SJSA1 (cell line): ENCODE measurements at regions not wholly inside any gene's neighbourhood (a gene's known extent, or its start where the extent isn't known, plus 50 kb on each side); places are given as distances from the start of the nearest gene placed in this dataset.
"Not testable (repeated sequence)": the region's sequence is repeated elsewhere in the genome, so short reads cannot be mapped to it uniquely, and the experiment has no call there.

ENCODE experiments used
- DNase-seq, 2 experiments: peaks; one replicate each; pipeline ENCODE4 v3.0.0-alpha.2; 2015 to 2020; ENCODE audit warnings: low spot score in 2 of 2, low read depth in 1 of 2
- H3K27ac ChIP-seq: fragments of 250-450 bp; sonication (Bioruptor Pico); 2 replicates; pipeline ENCODE4 v1.5.1; 2020; ENCODE audit warnings: mild to moderate bottlenecking, moderate library complexity
- H3K27me3 ChIP-seq: fragments of 250-450 bp; sonication (Bioruptor Pico); replicated peaks from 2 replicates; pipeline ENCODE4 v1.5.1; 2020; ENCODE audit warnings: mild to moderate bottlenecking, moderate library complexity
- H3K36me3 ChIP-seq: fragments of 250-450 bp; sonication (Bioruptor Pico); 2 replicates; pipeline ENCODE4 v1.5.1; 2020; ENCODE audit warnings: mild to moderate bottlenecking
- H3K4me1 ChIP-seq: fragments of 250-450 bp; sonication (Bioruptor Pico); replicated peaks from 2 replicates; pipeline ENCODE4 v1.6.1; 2021; ENCODE audit warnings: mild to moderate bottlenecking
- H3K4me3 ChIP-seq: fragments of 250-450 bp; sonication (Bioruptor Pico); 2 replicates; pipeline ENCODE4 v1.5.1; 2020; ENCODE audit warnings: mild to moderate bottlenecking
- H3K9me3 ChIP-seq: fragments of 250-450 bp; sonication (Bioruptor Pico); replicated peaks from 2 replicates; pipeline ENCODE4 v1.5.1; 2020; ENCODE audit warnings: mild to moderate bottlenecking

DNA sequence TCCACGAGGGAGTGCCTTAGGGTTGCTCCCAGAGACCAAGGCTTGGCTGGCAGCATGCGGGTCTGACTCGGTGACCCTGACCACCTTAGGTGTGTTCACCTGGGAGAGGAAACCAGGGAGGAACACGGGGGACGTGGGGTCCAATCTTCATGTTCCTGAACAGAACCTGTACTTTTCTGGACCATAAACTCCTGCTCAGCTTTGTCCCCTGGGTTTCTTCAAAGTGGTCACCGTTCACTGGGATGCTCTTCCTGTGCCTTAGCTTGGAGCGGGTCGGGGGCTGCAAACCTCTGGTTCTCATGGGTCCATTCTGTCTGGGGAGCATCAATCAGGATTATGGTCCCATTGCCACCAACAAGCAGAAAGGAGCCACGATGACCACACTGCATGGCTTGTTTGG lies 333.5 kb downstream of the QKI start:
- H3K4me3 ChIP-seq = no peak overlapping the region
- DNase-seq = no peak

GRCh38 chr6:163747058-163747457 lies 332.5 kb downstream of the QKI start:
- not testable (repeated sequence) for H3K36me3 ChIP-seq, H3K4me3 ChIP-seq, H3K27ac ChIP-seq, H3K9me3 ChIP-seq, H3K27me3 ChIP-seq
- H3K4me1 ChIP-seq = peaks cover 24% of the 10 kb centered on the region
- DNase-seq = peak in 1 of 2 experiments; percentile 10

More for the DNA sequence above, 333.5 kb downstream of the QKI start:
- peaks cover 24% of the 10 kb centered on the region for H3K4me1 ChIP-seq
- no peaks in the 10 kb centered on the region for H3K9me3 ChIP-seq
- H3K36me3 ChIP-seq = no peaks in the 10 kb centered on the region
- H3K27me3 ChIP-seq = no peaks in the 10 kb centered on the region
- no peak overlapping the region for H3K27ac ChIP-seq

- Histone ChIP-seq H3K27me3 (no peaks in the 10 kb centered on the region), H3K4me3 (no peak overlapping the region), H3K9me3 (no peaks in the 10 kb centered on the region), H3K36me3 (no peaks in the 10 kb centered on the region), H3K27ac (peak overlapping the region; percentile 51), H3K4me1 (peaks cover 24% of the 10 kb centered on the region)
- peak; percentile 95 to 96 for DNase-seq
Observed at GRCh38 chr6:163745536-163746400, 331.2 kb downstream of the QKI start.

- Histone ChIP-seq H3K4me3 (no peak overlapping the region), H3K36me3 (no peaks in the 10 kb centered on the region), H3K4me1 (peaks cover 34% of the 10 kb centered on the region), H3K27ac (no peak overlapping the region), H3K27me3 (no peaks in the 10 kb centered on the region), H3K9me3 (no peaks in the 10 kb centered on the region)
- DNase-seq = peak in 1 of 2 experiments; percentile 35
Observed at GRCh38 chr6:163744256-163744925, 329.9 kb downstream of the QKI start.

- Histone ChIP-seq H3K4me1 (peaks cover 40% of the 10 kb centered on the region), H3K27ac (no peak overlapping the region), H3K4me3 (no peak overlapping the region), H3K9me3 (no peaks in the 10 kb centered on the region), H3K36me3 (no peaks in the 10 kb centered on the region), H3K27me3 (no peaks in the 10 kb centered on the region)
- peak in 1 of 2 experiments; percentile 35 for DNase-seq
Observed at GRCh38 chr6:163743796-163744195, 329.3 kb downstream of the QKI start.

DNA sequence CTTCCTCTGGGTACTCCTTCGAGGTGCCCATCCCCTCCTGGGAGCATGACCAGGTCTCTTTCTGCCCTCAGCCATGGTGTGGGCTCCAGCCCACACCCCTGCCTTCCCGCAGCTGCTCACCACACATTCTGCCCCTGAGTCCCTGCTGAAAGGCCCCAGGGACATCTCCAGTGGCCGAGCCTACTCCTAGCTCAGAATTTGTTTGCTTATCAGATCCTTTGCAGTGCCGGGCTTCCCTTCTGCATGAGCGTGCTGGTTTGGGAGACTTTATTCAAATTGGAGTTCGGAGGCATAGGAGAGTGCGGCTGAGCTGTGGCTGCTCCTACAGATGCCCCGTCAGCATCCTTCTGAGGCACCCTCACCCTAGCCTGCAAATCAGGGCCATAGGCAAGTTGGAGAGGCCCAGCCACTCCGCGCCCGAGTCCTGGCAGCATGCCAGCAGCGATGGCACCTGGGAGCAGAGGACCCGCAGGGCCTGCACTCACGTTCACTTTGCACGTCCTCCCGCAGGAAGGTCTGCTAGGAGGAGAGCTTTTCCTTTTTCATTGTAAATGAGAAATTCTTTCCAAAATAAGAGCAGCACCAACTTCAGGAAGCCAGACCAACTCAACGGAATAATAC lies 327.3 kb downstream of the QKI start:
- Histone ChIP-seq H3K27ac (no peak overlapping the region), H3K27me3 (no peaks in the 10 kb centered on the region), H3K4me3 (no peak overlapping the region), H3K9me3 (no peaks in the 10 kb centered on the region), H3K36me3 (no peaks in the 10 kb centered on the region), H3K4me1 (peaks cover 55% of the 10 kb centered on the region)
- DNase-seq = no peak

GRCh38 chr6:163741342-163741741 lies 326.8 kb downstream of the QKI start:
- no peaks in the 10 kb centered on the region for H3K36me3 ChIP-seq
- H3K4me1 ChIP-seq = peaks cover 51% of the 10 kb centered on the region
- H3K4me3 ChIP-seq = no peak overlapping the region
- H3K27ac ChIP-seq = no peak overlapping the region
- H3K27me3 ChIP-seq = no peaks in the 10 kb centered on the region
- DNase-seq = no peak
- no peaks in the 10 kb centered on the region for H3K9me3 ChIP-seq

- no peak for DNase-seq
- H3K36me3 ChIP-seq = no peaks in the 10 kb centered on the region
Observed at GRCh38 chr6:163739966-163740365, 325.4 kb downstream of the QKI start.

GRCh38 chr6:163739408-163739725 lies 324.8 kb downstream of the QKI start:
- Histone ChIP-seq H3K27me3 (no peaks in the 10 kb centered on the region), H3K36me3 (no peaks in the 10 kb centered on the region), H3K4me1 (peaks cover 32% of the 10 kb centered on the region), H3K27ac (peak overlapping the region; percentile 45), H3K9me3 (no peaks in the 10 kb centered on the region), H3K4me3 (no peak overlapping the region)
- DNase-seq = no peak

More at GRCh38 chr6:163739966-163740365, 325.4 kb downstream of the QKI start:
- no peaks in the 10 kb centered on the region for H3K27me3 ChIP-seq
- H3K27ac ChIP-seq = no peak overlapping the region
- H3K4me1 ChIP-seq = peaks cover 38% of the 10 kb centered on the region
- no peaks in the 10 kb centered on the region for H3K9me3 ChIP-seq
- H3K4me3 ChIP-seq = no peak overlapping the region

DNA sequence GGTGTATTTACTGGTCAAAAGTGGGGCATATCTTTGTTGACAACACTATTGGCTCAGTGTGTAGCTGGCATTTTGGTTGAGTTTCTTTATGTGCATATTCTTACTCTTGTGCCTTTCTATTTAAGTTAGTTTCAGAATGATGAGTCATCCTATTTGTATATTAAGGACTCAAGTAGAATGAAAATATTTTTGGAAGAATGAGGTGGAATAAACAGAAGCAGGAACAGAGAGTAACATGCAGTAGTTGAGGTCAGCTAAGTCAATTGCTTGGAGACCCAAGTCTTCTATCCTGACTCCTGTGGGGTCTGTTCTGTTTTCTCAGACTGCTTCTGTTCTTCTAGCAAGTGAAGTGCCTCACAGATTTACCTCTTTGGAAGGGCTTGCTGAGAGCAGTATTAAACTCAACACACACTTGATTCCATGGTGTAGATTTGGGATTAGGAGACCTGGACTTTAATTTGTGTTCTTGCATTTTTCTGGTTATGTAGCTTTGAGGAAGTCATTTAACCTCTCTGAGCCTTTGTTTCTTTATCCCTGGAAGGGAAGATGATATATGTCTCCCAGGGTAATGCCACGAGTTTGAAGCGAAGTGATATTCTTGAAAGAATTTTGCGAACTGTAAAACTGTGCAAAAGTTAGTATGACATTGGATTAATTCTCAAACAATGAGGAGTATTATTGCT lies 324.3 kb downstream of the QKI start:
- Histone ChIP-seq H3K4me1 (peaks cover 31% of the 10 kb centered on the region), H3K27ac (peak overlapping the region; percentile 45), H3K9me3 (no peaks in the 10 kb centered on the region), H3K4me3 (no peak overlapping the region), H3K36me3 (no peaks in the 10 kb centered on the region), H3K27me3 (no peaks in the 10 kb centered on the region)
- DNase-seq = peak in 1 of 2 experiments; percentile 78

DNA sequence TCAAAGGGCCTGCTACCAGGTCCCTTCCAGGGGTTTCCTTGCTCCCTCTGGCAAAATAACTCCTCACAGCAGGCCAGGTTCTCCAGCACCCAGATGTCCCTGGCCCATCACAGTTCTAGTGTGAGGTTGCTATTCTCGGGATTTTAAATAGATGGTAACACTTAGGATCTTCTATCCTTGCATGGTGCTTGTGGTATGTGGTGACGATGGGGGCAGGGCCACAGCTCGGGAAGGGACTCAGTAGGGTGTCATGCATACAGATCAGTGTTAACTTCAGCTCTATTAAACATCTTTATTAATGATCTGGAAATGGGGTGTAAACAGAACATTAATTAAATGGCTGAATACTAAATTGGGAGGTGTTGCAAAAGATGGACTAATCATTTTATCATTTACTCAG lies 323.8 kb downstream of the QKI start:
- Histone ChIP-seq H3K27me3 (no peaks in the 10 kb centered on the region), H3K4me3 (no peak overlapping the region), H3K9me3 (no peaks in the 10 kb centered on the region), H3K27ac (no peak overlapping the region), H3K36me3 (no peaks in the 10 kb centered on the region), H3K4me1 (peaks cover 31% of the 10 kb centered on the region)
- DNase-seq = no peak

DNA sequence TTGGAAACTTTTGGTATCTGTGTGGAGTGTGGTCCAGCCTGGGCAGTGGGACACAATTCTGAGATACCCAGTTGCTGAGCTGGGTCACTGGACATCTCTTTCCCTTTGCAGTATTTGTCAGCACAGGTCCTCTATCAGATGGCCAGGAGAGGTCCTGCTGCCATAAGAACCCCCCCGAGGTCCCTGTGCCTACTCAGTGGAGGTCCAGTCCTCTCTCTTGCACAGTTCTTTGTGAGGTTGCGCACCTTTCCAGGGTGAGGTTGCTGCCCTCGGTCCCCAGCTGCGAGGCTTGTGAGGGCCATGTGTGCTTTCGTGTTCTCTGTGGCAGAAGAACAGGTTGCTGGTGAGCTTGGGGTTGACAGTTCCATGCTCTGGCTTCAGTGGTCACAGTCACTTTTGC lies 320.6 kb downstream of the QKI start:
- Histone ChIP-seq H3K4me3 (no peak overlapping the region), H3K27me3 (no peaks in the 10 kb centered on the region), H3K27ac (no peak overlapping the region), H3K4me1 (peaks cover 28% of the 10 kb centered on the region), H3K9me3 (no peaks in the 10 kb centered on the region), H3K36me3 (no peaks in the 10 kb centered on the region)
- no peak for DNase-seq

GRCh38 chr6:163733061-163733460 lies 318.5 kb downstream of the QKI start:
- Histone ChIP-seq H3K4me3 (no peak overlapping the region), H3K27me3 (no peaks in the 10 kb centered on the region), H3K36me3 (no peaks in the 10 kb centered on the region), H3K4me1 (peaks cover 7% of the 10 kb centered on the region), H3K27ac (no peak overlapping the region), H3K9me3 (no peaks in the 10 kb centered on the region)
- no peak for DNase-seq
